Esophagus squamous epithelium (tissue), 4 donors: ENCODE measurements at regions not wholly inside any gene's neighbourhood (a gene's known extent, or its start where the extent isn't known, plus 50 kb on each side); places are given as distances from the start of the nearest gene placed in this dataset.

Experiments used
- POLR2A ChIP-seq, 4 donors: fragments of 450-650 bp; IDR thresholded peaks; one replicate each; pipeline ENCODE4 v1.6.1; 2017; ENCODE audit warnings: antibody characterized with exemption in 4 of 4, mild to moderate bottlenecking in 4 of 4, moderate library complexity in 3 of 4
- TF ChIP-seq, protein P1 (sequence below), 6 experiments: fragments of 450-650 bp in 4 of 6; fragments of 200-600 bp in 2 of 6; sonication (generic) in 2 of 6; IDR thresholded peaks; one replicate each; pipeline ENCODE4 v1.5.1; 2016 to 2019; ENCODE audit warnings: antibody characterized with exemption in 6 of 6, mild to moderate bottlenecking in 4 of 6, moderate library complexity in 4 of 6

DNA sequence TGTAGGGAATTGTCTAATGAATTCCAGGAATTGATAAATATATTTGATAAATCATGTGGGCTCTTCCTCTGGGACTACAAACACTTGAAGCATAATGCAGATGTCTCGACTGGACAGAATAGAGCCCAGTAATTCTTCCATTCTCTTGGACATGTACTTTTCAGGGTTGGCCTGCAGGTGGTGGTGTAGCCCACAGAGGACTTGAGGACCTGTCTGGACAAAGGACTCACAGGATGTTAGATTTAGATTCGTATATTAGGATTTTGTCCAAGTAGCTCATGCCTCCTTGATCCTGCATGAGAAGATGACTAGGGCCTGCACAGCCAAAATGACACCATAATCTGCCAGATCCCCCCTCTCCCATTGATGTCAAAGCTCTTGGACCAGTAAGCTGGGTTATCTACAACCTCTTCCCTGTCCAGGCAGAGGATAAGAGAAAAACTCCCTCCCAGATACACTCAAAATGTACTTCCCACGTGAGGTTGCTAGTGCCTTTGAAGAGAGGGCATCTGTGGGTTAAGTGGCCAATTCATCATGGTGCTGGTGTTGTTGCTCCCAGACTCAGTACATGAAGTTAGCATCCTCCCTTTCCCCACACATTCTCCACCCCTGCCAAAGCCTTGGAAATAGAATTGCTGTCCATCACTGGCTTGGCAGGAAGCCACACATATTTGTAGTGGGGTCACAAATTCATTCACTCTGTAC lies 88.6 kb upstream of the ZNF280D start:
- TF ChIP-seq POLR2A (IDR thresholded peaks at IDR 0.05): no peak
- TF ChIP-seq, protein P1, sequence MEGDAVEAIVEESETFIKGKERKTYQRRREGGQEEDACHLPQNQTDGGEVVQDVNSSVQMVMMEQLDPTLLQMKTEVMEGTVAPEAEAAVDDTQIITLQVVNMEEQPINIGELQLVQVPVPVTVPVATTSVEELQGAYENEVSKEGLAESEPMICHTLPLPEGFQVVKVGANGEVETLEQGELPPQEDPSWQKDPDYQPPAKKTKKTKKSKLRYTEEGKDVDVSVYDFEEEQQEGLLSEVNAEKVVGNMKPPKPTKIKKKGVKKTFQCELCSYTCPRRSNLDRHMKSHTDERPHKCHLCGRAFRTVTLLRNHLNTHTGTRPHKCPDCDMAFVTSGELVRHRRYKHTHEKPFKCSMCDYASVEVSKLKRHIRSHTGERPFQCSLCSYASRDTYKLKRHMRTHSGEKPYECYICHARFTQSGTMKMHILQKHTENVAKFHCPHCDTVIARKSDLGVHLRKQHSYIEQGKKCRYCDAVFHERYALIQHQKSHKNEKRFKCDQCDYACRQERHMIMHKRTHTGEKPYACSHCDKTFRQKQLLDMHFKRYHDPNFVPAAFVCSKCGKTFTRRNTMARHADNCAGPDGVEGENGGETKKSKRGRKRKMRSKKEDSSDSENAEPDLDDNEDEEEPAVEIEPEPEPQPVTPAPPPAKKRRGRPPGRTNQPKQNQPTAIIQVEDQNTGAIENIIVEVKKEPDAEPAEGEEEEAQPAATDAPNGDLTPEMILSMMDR (IDR thresholded peaks at IDR 0.05): peak in 5 of 6 experiments; percentile 47 to 75 (median 55)
